A673 (cell line): ENCODE measurements at regions not wholly inside any gene's neighbourhood (a gene's known extent, or its start where the extent isn't known, plus 50 kb on each side); places are given as distances from the start of the nearest gene placed in this dataset.

Source experiments
- BruUV-seq: library from RNA; stranded (reverse); fragments of 400-500 nt; replicated peaks from 2 replicates; lab custom pipeline; 2021; lab: Mats Ljungman, UMichigan
- CTCF ChIA-PET: fragments of 300-600 bp; sonication (Branson Sonifier 250); formaldehyde crosslinking; loops from one replicate; lab custom pipeline; 2022; ENCODE audit warnings: antibody characterized with exemption; lab: Charles Lee
- POLR2A ChIA-PET: fragments of 300-600 bp; sonication (Branson Sonifier 250); formaldehyde crosslinking; loops from one replicate; lab custom pipeline; 2022; ENCODE audit warnings: antibody characterized with exemption; ENCODE audit not compliant: low non-redundant PET; lab: Charles Lee
- DNase-seq: peaks from one replicate; pipeline ENCODE4 v3.0.0-alpha.2; 2015; ENCODE audit warnings: low spot score
- H3K27ac ChIP-seq: fragments of 200-600 bp; sonication (generic); 2 replicates; pipeline ENCODE4 v1.5.1; 2016; ENCODE audit warnings: mixed run types, low read depth, mild to moderate bottlenecking, mixed read lengths, antibody characterized with exemption, low read length; ENCODE audit not compliant: poor library complexity, severe bottlenecking
- H3K27me3 ChIP-seq: fragments of 200-600 bp; sonication (generic); replicated peaks from 2 replicates; pipeline ENCODE4 v1.6.1; 2017; ENCODE audit warnings: mixed run types, low read depth, mild to moderate bottlenecking, mixed read lengths, antibody characterized with exemption, low read length; ENCODE audit not compliant: insufficient read depth, poor library complexity
- H3K36me3 ChIP-seq: fragments of 200-600 bp; sonication (generic); 2 replicates; pipeline ENCODE4 v1.6.1; 2016; ENCODE audit warnings: mixed run types, mild to moderate bottlenecking, mixed read lengths, antibody characterized with exemption, low read length; ENCODE audit not compliant: insufficient read depth, poor library complexity, severe bottlenecking
- H3K4me1 ChIP-seq: fragments of 200-600 bp; sonication (generic); 2 replicates; pipeline ENCODE4 v1.6.1; 2017; ENCODE audit warnings: mixed run types, mild to moderate bottlenecking, mixed read lengths, antibody characterized with exemption, low read length; ENCODE audit not compliant: insufficient read depth, poor library complexity, severe bottlenecking
- H3K4me3 ChIP-seq: fragments of 200-600 bp; sonication (generic); 2 replicates; pipeline ENCODE4 v1.5.1; 2016; ENCODE audit warnings: low read depth, mixed run types, mild to moderate bottlenecking, mixed read lengths, low read length; ENCODE audit not compliant: poor library complexity, severe bottlenecking
- H3K9me3 ChIP-seq: fragments of 200-600 bp; sonication (generic); 2 replicates; pipeline ENCODE4 v1.6.1; 2016; ENCODE audit warnings: mixed run types, low read depth, mild to moderate bottlenecking, mixed read lengths, antibody characterized with exemption, low read length; ENCODE audit not compliant: poor library complexity, severe bottlenecking
- EZH2 ChIP-seq: fragments of 200-600 bp; sonication (generic); IDR thresholded peaks from 2 replicates; pipeline ENCODE4 v1.6.1; 2017; ENCODE audit warnings: borderline replicate concordance, low read depth, mild to moderate bottlenecking, mixed read lengths, antibody characterized with exemption, low read length; ENCODE audit not compliant: poor library complexity, severe bottlenecking
- intact Hi-C: fragments of 100-400 bp; cut with micrococcal nuclease; formaldehyde crosslinking; loops from one replicate; pipeline ENCODE4 v1.10.0; 2022; ENCODE audit not compliant: unreplicated experiment
- TF ChIP-seq, protein P1 (sequence below): fragments of 300-800, 200-600 bp; sonication (generic); conservative IDR thresholded peaks from 2 replicates; pipeline ENCODE4 v1.5.1; 2017; ENCODE audit warnings: low read depth, mild to moderate bottlenecking, antibody characterized with exemption, low read length, moderate library complexity, mixed read lengths

DNA sequence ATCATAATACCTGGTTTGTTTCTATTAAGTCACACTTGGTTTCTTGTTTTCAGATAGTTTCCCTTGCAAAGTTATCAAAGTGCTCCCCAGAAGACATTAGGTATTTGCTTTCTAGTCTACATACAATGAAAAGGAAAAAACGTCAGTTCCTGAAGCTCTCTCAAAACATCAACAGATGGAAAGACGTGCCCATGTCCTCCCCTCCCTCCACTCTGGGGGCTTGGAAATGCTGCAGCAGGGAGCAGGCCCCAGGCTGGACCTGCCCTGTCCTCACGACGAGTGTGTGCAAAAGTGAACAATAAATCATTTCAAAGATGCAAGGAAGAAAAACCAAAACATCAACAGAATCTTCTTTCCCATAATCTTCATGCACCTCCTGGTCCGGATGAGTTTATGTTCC lies 118.5 kb downstream of the USP22 start:
- TF ChIP-seq EZH2: no peak
- TF ChIP-seq, protein P1, sequence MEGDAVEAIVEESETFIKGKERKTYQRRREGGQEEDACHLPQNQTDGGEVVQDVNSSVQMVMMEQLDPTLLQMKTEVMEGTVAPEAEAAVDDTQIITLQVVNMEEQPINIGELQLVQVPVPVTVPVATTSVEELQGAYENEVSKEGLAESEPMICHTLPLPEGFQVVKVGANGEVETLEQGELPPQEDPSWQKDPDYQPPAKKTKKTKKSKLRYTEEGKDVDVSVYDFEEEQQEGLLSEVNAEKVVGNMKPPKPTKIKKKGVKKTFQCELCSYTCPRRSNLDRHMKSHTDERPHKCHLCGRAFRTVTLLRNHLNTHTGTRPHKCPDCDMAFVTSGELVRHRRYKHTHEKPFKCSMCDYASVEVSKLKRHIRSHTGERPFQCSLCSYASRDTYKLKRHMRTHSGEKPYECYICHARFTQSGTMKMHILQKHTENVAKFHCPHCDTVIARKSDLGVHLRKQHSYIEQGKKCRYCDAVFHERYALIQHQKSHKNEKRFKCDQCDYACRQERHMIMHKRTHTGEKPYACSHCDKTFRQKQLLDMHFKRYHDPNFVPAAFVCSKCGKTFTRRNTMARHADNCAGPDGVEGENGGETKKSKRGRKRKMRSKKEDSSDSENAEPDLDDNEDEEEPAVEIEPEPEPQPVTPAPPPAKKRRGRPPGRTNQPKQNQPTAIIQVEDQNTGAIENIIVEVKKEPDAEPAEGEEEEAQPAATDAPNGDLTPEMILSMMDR: no peak
- Histone ChIP-seq H3K4me3 (no peak overlapping the region), H3K36me3 (no peaks in the 10 kb centered on the region), H3K4me1 (peaks cover 10% of the 10 kb centered on the region), H3K9me3 (no peaks in the 10 kb centered on the region), H3K27me3 (no peaks in the 10 kb centered on the region), H3K27ac (no peak overlapping the region)
- ChIA-PET POLR2A (no interaction called here), CTCF (no interaction called here)
- intact Hi-C loops: no loop called here
- DNase-seq: no peak
- BruUV-seq: no TSS peak

DNA sequence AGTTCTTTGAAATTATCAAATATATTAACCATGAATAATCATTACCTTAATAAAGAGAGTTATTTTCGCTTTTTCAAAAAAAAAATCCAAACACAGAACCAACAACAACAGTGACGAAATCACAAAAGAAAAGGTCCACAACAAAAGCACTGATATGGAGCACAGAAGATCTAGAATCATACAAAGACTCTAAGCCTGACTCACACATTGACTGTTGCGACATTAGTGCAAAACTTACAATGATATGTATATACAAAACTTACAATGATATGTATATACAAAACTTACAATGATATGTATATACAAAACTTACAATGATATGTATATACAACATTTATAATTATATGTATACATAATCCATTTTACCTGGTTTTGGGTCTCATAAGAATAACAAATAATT lies 117.7 kb downstream of the USP22 start:
- intact Hi-C loops: no loop called here
- POLR2A ChIA-PET: no interaction called here
- Histone ChIP-seq H3K9me3 (no peaks in the 10 kb centered on the region), H3K4me1 (peaks cover 10% of the 10 kb centered on the region), H3K36me3 (no peaks in the 10 kb centered on the region), H3K27me3 (no peaks in the 10 kb centered on the region), H3K27ac (no peak overlapping the region), H3K4me3 (no peak overlapping the region)
- no peak for DNase-seq
- no peak for TF ChIP-seq EZH2
- TF ChIP-seq, protein P1: no peak
- CTCF ChIA-PET: no interaction called here
- BruUV-seq: no TSS peak

DNA sequence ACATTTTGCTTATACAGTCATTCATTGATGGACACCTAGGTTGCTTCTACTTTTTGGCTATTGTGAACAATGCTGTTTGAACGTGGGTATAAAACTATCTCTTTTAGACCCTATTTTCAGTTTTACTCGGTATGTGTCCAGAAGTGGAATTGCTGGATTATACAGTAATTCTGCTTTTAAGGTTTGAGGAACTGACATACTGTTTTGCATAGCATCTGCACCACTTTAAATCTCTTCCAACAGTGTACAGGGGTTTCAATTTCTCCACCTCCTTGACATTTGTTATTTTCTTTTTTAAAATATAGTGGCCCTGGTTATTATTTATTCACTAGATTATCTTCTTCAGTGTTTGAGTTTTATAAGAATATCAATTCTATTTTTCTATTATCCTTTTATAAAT lies 116.9 kb downstream of the USP22 start:
- BruUV-seq: no TSS peak
- intact Hi-C loops: no loop called here
- Histone ChIP-seq H3K27ac (no peak overlapping the region), H3K27me3 (no peaks in the 10 kb centered on the region), H3K36me3 (no peaks in the 10 kb centered on the region), H3K9me3 (no peaks in the 10 kb centered on the region), H3K4me1 (peaks cover 6% of the 10 kb centered on the region), H3K4me3 (no peak overlapping the region)
- ChIA-PET CTCF (no interaction called here), POLR2A (no interaction called here)
- TF ChIP-seq, protein P1: no peak
- no peak for TF ChIP-seq EZH2
- DNase-seq: no peak
